ENCODE measurements at regions not wholly inside any gene's neighbourhood (a gene's known extent, or its start where the extent isn't known, plus 50 kb on each side); places are given as distances from the start of the nearest gene placed in this dataset.

DNA sequence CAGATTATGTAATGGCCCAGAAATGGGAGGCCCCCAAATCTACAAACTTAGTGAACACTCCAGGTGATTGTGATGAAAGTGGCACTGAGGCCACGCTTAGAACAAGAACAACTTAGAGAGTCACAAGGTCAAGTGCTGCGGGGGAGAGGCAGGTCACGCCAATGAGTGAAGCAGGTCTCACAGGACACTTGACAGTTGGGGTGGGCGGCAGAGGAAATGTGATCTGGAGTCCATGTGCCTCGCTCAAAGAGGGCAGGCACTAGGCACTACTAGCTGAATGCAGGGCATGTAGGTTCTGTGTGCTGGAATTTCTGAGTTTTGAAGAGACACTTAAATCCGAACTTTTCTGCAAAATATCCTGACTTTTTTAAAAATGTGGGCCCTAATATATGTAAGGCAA lies 193.2 kb upstream of the RORB start:
- Histone ChIP-seq H3K9me3 (replicated peaks in 1 of 2; ENCODE audit: control insufficient read depth in 1 of 2, insufficient read depth in 1 of 2, low read length in 2 of 2) (no peaks in the 10 kb centered on the region), H2AFZ (ENCODE audit: insufficient read depth, low read depth, low read length, poor library complexity, severe bottlenecking) (no peak overlapping the region), H3K79me2 (ENCODE audit: insufficient read depth, low read length) (no peaks in the 10 kb centered on the region), H3K4me3 (replicated peaks in 1 of 3; ENCODE audit: low read depth in 2 of 3, low read length in 3 of 3) (no peak overlapping the region), H3K9ac (ENCODE audit: insufficient read depth, low read length, poor library complexity, severe bottlenecking) (no peak overlapping the region), H3K27me3 (ENCODE audit: control insufficient read depth in 2 of 2, insufficient read depth in 2 of 2, low read length in 2 of 2) (no peaks in the 10 kb centered on the region), H3K4me2 (replicated peaks; ENCODE audit: extremely low read depth, low read length, poor library complexity, severe bottlenecking) (no peak overlapping the region), H3K27ac (ENCODE audit: low read depth in 1 of 2, low read length in 2 of 2) (no peak overlapping the region), H4K20me1 (ENCODE audit: insufficient read depth, low read length) (no peaks in the 10 kb centered on the region), H3K36me3 (replicated peaks in 1 of 2; ENCODE audit: control insufficient read depth in 1 of 2, insufficient read depth in 2 of 2, low read length in 2 of 2) (no peaks in the 10 kb centered on the region), H3K4me1 (ENCODE audit: control insufficient read depth in 1 of 2, insufficient read depth in 2 of 2, low read length in 2 of 2) (no peaks in the 10 kb centered on the region)
- no peak overlapping the region for H3K4me3 Mint-ChIP-seq
- H3K36me3 Mint-ChIP-seq, result no peaks in the 10 kb centered on the region
- WGBS (ENCODE audit: insufficient coverage), result 87% methylated on average over 5 of the region's 6 CpGs
- intact Hi-C loops (cut with micrococcal nuclease), result no loop called here
- no peaks in the 10 kb centered on the region for H3K27me3 Mint-ChIP-seq (ENCODE audit: low read depth in 3 of 3)
- TF ChIP-seq, protein P1, sequence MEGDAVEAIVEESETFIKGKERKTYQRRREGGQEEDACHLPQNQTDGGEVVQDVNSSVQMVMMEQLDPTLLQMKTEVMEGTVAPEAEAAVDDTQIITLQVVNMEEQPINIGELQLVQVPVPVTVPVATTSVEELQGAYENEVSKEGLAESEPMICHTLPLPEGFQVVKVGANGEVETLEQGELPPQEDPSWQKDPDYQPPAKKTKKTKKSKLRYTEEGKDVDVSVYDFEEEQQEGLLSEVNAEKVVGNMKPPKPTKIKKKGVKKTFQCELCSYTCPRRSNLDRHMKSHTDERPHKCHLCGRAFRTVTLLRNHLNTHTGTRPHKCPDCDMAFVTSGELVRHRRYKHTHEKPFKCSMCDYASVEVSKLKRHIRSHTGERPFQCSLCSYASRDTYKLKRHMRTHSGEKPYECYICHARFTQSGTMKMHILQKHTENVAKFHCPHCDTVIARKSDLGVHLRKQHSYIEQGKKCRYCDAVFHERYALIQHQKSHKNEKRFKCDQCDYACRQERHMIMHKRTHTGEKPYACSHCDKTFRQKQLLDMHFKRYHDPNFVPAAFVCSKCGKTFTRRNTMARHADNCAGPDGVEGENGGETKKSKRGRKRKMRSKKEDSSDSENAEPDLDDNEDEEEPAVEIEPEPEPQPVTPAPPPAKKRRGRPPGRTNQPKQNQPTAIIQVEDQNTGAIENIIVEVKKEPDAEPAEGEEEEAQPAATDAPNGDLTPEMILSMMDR (IDR thresholded peaks at IDR 0.05), result no peak
- no peak overlapping the region for H3K27ac Mint-ChIP-seq
- H3K9me3 Mint-ChIP-seq, result no peaks in the 10 kb centered on the region
- H3K4me1 Mint-ChIP-seq, result no peaks in the 10 kb centered on the region
- no peak for DNase-seq

DNA sequence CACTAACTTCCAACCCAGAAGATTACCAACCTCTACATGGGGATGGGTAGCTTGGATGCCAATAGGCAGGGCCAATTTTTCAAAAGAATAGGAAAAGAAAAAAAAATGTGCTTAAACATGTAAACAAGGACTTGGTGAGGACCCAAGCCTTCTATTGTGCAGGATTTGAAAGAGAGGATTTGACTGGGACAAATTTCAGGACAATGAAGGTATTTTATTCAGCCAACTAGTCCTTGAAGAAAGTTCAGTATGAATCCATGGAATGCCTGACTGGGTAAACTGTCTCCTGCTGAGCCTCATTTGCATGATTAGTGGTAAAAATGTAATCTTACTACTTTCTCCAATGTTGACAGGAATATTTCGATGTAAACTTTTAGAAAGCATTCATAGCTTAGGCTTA lies 192.5 kb upstream of the RORB start:
- no peak overlapping the region for H3K27ac Mint-ChIP-seq
- Histone ChIP-seq H3K9me3 (replicated peaks in 1 of 2; ENCODE audit: control insufficient read depth in 1 of 2, insufficient read depth in 1 of 2, low read length in 2 of 2) (no peaks in the 10 kb centered on the region), H3K4me2 (replicated peaks; ENCODE audit: extremely low read depth, low read length, poor library complexity, severe bottlenecking) (no peak overlapping the region), H3K79me2 (ENCODE audit: insufficient read depth, low read length) (no peaks in the 10 kb centered on the region), H3K9ac (ENCODE audit: insufficient read depth, low read length, poor library complexity, severe bottlenecking) (no peak overlapping the region), H3K4me3 (replicated peaks in 1 of 3; ENCODE audit: low read depth in 2 of 3, low read length in 3 of 3) (no peak overlapping the region), H2AFZ (ENCODE audit: insufficient read depth, low read depth, low read length, poor library complexity, severe bottlenecking) (no peak overlapping the region), H3K4me1 (ENCODE audit: control insufficient read depth in 1 of 2, insufficient read depth in 2 of 2, low read length in 2 of 2) (no peaks in the 10 kb centered on the region), H4K20me1 (ENCODE audit: insufficient read depth, low read length) (no peaks in the 10 kb centered on the region), H3K36me3 (replicated peaks in 1 of 2; ENCODE audit: control insufficient read depth in 1 of 2, insufficient read depth in 2 of 2, low read length in 2 of 2) (no peaks in the 10 kb centered on the region), H3K27me3 (ENCODE audit: control insufficient read depth in 2 of 2, insufficient read depth in 2 of 2, low read length in 2 of 2) (no peaks in the 10 kb centered on the region), H3K27ac (ENCODE audit: low read depth in 1 of 2, low read length in 2 of 2) (no peak overlapping the region)
- no CpG with 5 or more reads among the region's 1 CpG for WGBS (ENCODE audit: insufficient coverage)
- no peaks in the 10 kb centered on the region for H3K9me3 Mint-ChIP-seq
- H3K27me3 Mint-ChIP-seq (ENCODE audit: low read depth in 3 of 3), result no peaks in the 10 kb centered on the region
- no peak for DNase-seq
- no peaks in the 10 kb centered on the region for H3K4me1 Mint-ChIP-seq
- H3K4me3 Mint-ChIP-seq, result no peak overlapping the region
- intact Hi-C loops (cut with micrococcal nuclease), result no loop called here
- no peaks in the 10 kb centered on the region for H3K36me3 Mint-ChIP-seq
- TF ChIP-seq, protein P1 (IDR thresholded peaks at IDR 0.05), result no peak

All from CD14-positive monocyte (primary cell).